CD4-positive, alpha-beta T cell (primary cell): ENCODE measurements at regions not wholly inside any gene's neighbourhood (a gene's known extent, or its start where the extent isn't known, plus 50 kb on each side); places are given as distances from the start of the nearest gene placed in this dataset.

Experiments used
- ATAC-seq: fragments of 200-7000 bp; cut with Tn5 transposase; one replicate; pipeline ENCODE4 v1.10.0; 2022; ENCODE audit warnings: mild to moderate bottlenecking; ENCODE audit not compliant: poor library complexity
- CTCF ChIA-PET: fragments of 350-600 bp; sonication (Branson Sonifier 250); formaldehyde crosslinking; loops from one replicate; lab custom pipeline; 2021; ENCODE audit warnings: antibody characterized with exemption, inconsistent platforms; lab: Charles Lee
- POLR2A ChIA-PET: fragments of 350-600 bp; sonication (Branson Sonifier 250); formaldehyde crosslinking; loops from one replicate; lab custom pipeline; 2021; ENCODE audit warnings: antibody characterized with exemption, inconsistent platforms; lab: Charles Lee
- DNase-seq, 14 experiments: peaks; one replicate each; pipeline ENCODE4 v3.0.0-alpha.2; 2013 to 2020; ENCODE audit warnings: mixed read lengths in 2 of 14
- H3K27ac ChIP-seq, 2 donors: one replicate each; pipeline versions ENCODE4 v1.5.1 to v1.7.0; 2013; ENCODE audit warnings: low read length in 2 of 2, low read depth in 1 of 2, mild to moderate bottlenecking in 1 of 2
- H3K27me3 ChIP-seq, 2 experiments: 1 replicate in 1 of 2; 2 replicates in 1 of 2; pipeline versions ENCODE4 v1.6.1 to v1.7.0; 2013; ENCODE audit warnings: low read length in 2 of 2, control low read depth in 1 of 2, mild to moderate bottlenecking in 1 of 2, moderate library complexity in 1 of 2; ENCODE audit not compliant: insufficient read depth in 2 of 2, control insufficient read depth in 1 of 2
- H3K36me3 ChIP-seq: one replicate; pipeline ENCODE4 v1.6.1; 2013; ENCODE audit warnings: low read length, control low read depth; ENCODE audit not compliant: insufficient read depth
- H3K4me1 ChIP-seq: one replicate; pipeline ENCODE4 v1.6.1; 2013; ENCODE audit warnings: low read length, control low read depth; ENCODE audit not compliant: insufficient read depth
- H3K4me3 ChIP-seq: one replicate; pipeline ENCODE4 v1.5.1; 2013; ENCODE audit warnings: mild to moderate bottlenecking, low read length, moderate library complexity
- H3K9me3 ChIP-seq, 2 experiments: 1 replicate in 1 of 2; 2 replicates in 1 of 2; pipeline versions ENCODE4 v1.6.1 to v1.7.0; 2013; ENCODE audit warnings: low read length in 2 of 2, mild to moderate bottlenecking in 2 of 2, control low read depth in 1 of 2, moderate library complexity in 1 of 2; ENCODE audit not compliant: control insufficient read depth in 1 of 2, insufficient read depth in 1 of 2
- H3K27ac Mint-ChIP-seq: one replicate; pipeline ENCODE4 v1.8.0; 2020; ENCODE audit warnings: mixed read lengths
- H3K27me3 Mint-ChIP-seq: one replicate; pipeline ENCODE4 v1.8.0; 2021; ENCODE audit warnings: mixed read lengths
- H3K36me3 Mint-ChIP-seq: one replicate; pipeline ENCODE4 v1.8.0; 2021; ENCODE audit warnings: low read depth, mixed read lengths
- H3K4me1 Mint-ChIP-seq: one replicate; pipeline ENCODE4 v1.8.0; 2021; ENCODE audit warnings: low read depth, mixed read lengths
- H3K4me3 Mint-ChIP-seq: one replicate; pipeline ENCODE4 v1.8.0; 2020; ENCODE audit warnings: mild to moderate bottlenecking, mixed read lengths
- H3K9me3 Mint-ChIP-seq: one replicate; pipeline ENCODE4 v1.8.0; 2020; ENCODE audit warnings: mixed read lengths
- CTCF ChIP-seq: fragments of 200-600 bp; IDR thresholded peaks from one replicate; pipeline ENCODE4 v1.8.0; 2022; ENCODE audit warnings: antibody characterized with exemption, mild to moderate bottlenecking
- intact Hi-C, 2 experiments: fragments of 100-400 bp; cut with DNase I in 1 of 2; cut with micrococcal nuclease in 1 of 2; formaldehyde crosslinking; loops; one replicate each; pipeline versions ENCODE4 v1.15.1 to v1.9.0; 2023 to 2025; cut with DNase I, micrococcal nuclease

GRCh38 chr5:103439007-103439406 lies 123.6 kb downstream of the NUDT12 start:
- POLR2A ChIA-PET = no interaction called here
- no peaks in the 10 kb centered on the region for H3K36me3 Mint-ChIP-seq
- H3K27me3 ChIP-seq = no peaks in the 10 kb centered on the region
- no peak overlapping the region for H3K27ac Mint-ChIP-seq
- intact Hi-C loops = no loop called here
- no peak for DNase-seq
- H3K4me3 ChIP-seq = no peak overlapping the region
- H3K4me3 Mint-ChIP-seq = no peak overlapping the region
- no peak for ATAC-seq
- no peak overlapping the region for H3K27ac ChIP-seq
- H3K36me3 ChIP-seq = no peaks in the 10 kb centered on the region
- no peaks in the 10 kb centered on the region for H3K4me1 Mint-ChIP-seq
- CTCF ChIA-PET = no interaction called here
- TF ChIP-seq CTCF = no peak
- peaks cover 15% of the 10 kb centered on the region for H3K9me3 Mint-ChIP-seq
- peaks cover 0 to 15% of the 10 kb centered on the region in 2 experiments for H3K9me3 ChIP-seq
- no peaks in the 10 kb centered on the region for H3K27me3 Mint-ChIP-seq
- no peaks in the 10 kb centered on the region for H3K4me1 ChIP-seq

DNA sequence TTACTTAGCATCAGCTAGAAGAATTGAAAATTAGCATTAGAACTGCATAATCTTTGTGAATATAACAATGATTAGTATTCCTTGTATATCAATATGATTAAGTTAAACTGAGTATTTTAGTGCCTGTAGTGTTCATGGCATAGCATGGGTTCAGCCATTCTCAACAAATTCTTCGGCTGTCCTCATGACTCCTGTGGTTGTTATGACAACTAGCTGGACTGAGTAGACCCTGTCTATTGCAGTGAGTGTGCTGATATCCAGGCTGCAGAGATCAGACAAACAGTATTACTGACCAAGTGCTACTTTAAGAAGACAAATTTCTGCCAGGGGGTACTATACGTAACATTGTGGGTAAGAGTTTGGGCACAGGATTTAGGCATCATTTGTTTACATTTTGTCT lies 125.9 kb downstream of the NUDT12 start:
- ATAC-seq (no peak), DNase-seq (no peak)
- H3K36me3 ChIP-seq = no peaks in the 10 kb centered on the region
- no peak overlapping the region for H3K4me3 ChIP-seq
- POLR2A ChIA-PET = no interaction called here
- Mint-ChIP-seq H3K27ac (no peak overlapping the region), H3K36me3 (no peaks in the 10 kb centered on the region), H3K4me3 (no peak overlapping the region), H3K4me1 (no peaks in the 10 kb centered on the region), H3K27me3 (no peaks in the 10 kb centered on the region), H3K9me3 (peaks cover 15% of the 10 kb centered on the region)
- H3K4me1 ChIP-seq = no peaks in the 10 kb centered on the region
- intact Hi-C loops = no loop called here
- CTCF ChIA-PET = no interaction called here
- H3K27ac ChIP-seq = no peak overlapping the region
- no peak for TF ChIP-seq CTCF
- H3K9me3 ChIP-seq = peaks cover 0 to 15% of the 10 kb centered on the region in 2 experiments
- no peaks in the 10 kb centered on the region for H3K27me3 ChIP-seq

GRCh38 chr5:103436112-103436511 lies 126.5 kb downstream of the NUDT12 start:
- Histone ChIP-seq H3K36me3 (no peaks in the 10 kb centered on the region), H3K4me3 (no peak overlapping the region), H3K27ac (no peak overlapping the region), H3K27me3 (no peaks in the 10 kb centered on the region), H3K4me1 (no peaks in the 10 kb centered on the region), H3K9me3 (peaks cover 0 to 15% of the 10 kb centered on the region in 2 experiments)
- H3K4me3 Mint-ChIP-seq = no peak overlapping the region
- H3K36me3 Mint-ChIP-seq = no peaks in the 10 kb centered on the region
- no peak for DNase-seq
- CTCF ChIA-PET = no interaction called here
- POLR2A ChIA-PET = no interaction called here
- intact Hi-C loops = no loop called here
- TF ChIP-seq CTCF = no peak
- H3K9me3 Mint-ChIP-seq = peaks cover 15% of the 10 kb centered on the region
- ATAC-seq = no peak
- no peaks in the 10 kb centered on the region for H3K27me3 Mint-ChIP-seq
- H3K27ac Mint-ChIP-seq = no peak overlapping the region
- H3K4me1 Mint-ChIP-seq = no peaks in the 10 kb centered on the region
